ENCODE measurements at regions not wholly inside any gene's neighbourhood (a gene's known extent, or its start where the extent isn't known, plus 50 kb on each side); places are given as distances from the start of the nearest gene placed in this dataset.
"Not testable (repeated sequence)": the region's sequence is repeated elsewhere in the genome, so short reads cannot be mapped to it uniquely, and the experiment has no call there.

DNA sequence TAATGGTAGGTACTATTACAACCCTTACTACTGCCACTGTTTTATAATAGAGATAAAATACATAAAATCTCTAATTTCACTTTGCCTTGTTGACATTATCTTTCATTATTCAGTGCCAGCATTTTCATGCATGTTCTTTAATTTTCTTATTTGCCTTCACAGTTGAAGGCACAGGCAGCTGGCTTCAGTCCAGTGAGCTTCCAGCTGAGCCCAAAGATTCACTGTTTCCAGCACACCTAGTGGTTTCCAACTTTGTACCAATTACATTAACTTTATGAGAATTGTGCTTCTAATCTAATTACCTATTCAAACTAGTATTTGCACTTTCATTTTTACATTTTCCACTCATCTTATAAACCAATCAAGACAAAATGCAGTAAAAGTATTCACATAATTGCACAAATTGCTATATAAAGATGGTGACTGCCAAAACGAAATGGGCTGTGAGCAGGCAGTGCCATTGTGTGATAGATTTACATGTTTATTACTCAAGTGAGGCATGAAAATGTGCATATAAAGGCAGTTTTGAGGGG, 228.3 kb downstream of the MFSD1 start:
- Histone ChIP-seq H3K4me1 (ENCODE audit: insufficient read depth, low read length) (no peaks in the 10 kb centered on the region), H3K27me3 (ENCODE audit: insufficient read depth, low read length) (no peaks in the 10 kb centered on the region), H3K36me3 (ENCODE audit: insufficient read depth, low read length) (no peaks in the 10 kb centered on the region), H2AFZ (ENCODE audit: low read depth, low read length) (no peak overlapping the region), H3K9me3 (ENCODE audit: low read length) (no peaks in the 10 kb centered on the region), H3K4me3 (ENCODE audit: low read length) (no peak overlapping the region)

DNA sequence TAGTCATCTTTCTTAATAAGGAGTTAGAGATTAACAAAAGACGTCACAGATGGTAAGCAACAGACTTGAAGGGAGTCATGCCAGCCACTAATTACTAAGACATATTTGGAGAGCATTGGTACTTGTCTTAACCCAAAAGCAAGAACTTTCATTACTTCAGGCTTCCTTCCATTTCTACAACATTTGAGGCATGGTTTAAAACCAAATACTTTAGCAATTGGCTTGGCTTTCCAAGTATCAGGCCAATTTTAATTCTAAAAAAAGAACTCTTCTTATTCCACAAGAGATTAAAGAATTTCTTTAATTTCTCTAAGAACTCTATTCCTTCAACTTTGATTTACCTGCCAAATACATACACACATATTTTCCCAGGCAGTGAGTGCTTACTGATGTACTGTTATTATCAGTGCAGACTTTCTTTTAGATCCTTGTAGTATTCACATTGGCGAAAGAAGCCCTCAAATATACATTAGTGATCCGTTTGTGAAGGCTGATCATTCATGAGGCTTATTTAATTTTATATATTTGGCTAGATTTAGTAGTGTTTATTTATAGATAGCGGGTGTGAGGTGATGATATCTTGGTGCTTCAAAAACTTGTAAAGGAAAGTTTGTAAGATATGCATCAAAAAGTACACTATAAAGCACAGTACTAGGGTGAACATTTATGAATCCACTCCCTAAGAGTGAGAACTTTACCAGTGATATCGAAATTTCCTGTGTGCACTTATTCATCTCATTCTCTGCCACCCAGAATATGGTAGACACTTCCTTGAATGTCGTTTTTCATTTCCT, 229.2 kb downstream of the MFSD1 start:
- no peak overlapping the region for H3K4me3 ChIP-seq (ENCODE audit: low read length)
- H3K27me3 ChIP-seq (ENCODE audit: insufficient read depth, low read length) = no peaks in the 10 kb centered on the region
- no peaks in the 10 kb centered on the region for H3K4me1 ChIP-seq (ENCODE audit: insufficient read depth, low read length)
- H2AFZ ChIP-seq (ENCODE audit: low read depth, low read length) = peak overlapping the region; percentile 26
- H3K36me3 ChIP-seq (ENCODE audit: insufficient read depth, low read length) = no peaks in the 10 kb centered on the region
- H3K9me3 ChIP-seq (ENCODE audit: low read length) = no peaks in the 10 kb centered on the region

DNA sequence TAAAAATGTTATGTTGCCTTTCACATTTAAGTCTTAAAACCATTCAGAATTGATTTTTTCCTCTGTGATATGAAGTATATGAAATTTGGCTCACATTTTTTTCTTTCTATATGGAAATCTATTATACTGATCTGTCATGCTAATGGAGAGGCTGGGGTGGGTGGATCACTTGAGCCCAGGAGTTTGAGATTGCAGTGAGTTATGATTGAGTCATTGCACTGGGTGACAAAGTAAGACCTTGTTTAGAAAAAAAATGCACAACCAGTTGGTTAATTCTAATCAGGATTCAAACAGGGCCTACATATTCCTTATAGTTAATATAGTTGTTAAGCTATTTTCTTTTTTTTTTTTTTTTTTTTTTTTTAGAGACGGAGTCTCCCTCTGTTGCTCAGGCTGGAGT, 230.5 kb downstream of the MFSD1 start:
- Histone ChIP-seq H3K36me3 (ENCODE audit: insufficient read depth, low read length) (no peaks in the 10 kb centered on the region), H3K9me3 (ENCODE audit: low read length) (no peaks in the 10 kb centered on the region), H3K4me3 (ENCODE audit: low read length) (no peak overlapping the region), H3K4me1 (ENCODE audit: insufficient read depth, low read length) (no peaks in the 10 kb centered on the region), H3K27me3 (ENCODE audit: insufficient read depth, low read length) (no peaks in the 10 kb centered on the region), H2AFZ (ENCODE audit: low read depth, low read length) (no peak overlapping the region)

DNA sequence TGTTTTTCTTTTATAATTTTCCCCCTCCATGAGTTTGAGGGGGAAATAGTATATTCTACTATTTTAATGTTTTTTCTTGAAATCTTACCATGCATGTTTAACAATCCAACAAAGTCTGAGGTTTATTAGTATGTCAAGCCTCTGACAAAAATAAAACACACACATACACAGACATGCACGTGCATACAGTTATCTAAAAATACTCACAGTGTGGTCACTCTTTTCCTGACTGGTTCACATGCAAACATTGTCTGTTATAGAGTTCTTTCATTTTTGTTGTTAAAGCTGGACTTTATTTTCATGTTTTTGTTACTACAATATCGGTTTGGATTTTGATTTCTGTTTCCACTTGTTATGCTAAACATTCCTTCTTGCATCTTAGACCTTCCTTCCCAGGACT, 236.6 kb downstream of the MFSD1 start:
- no peaks in the 10 kb centered on the region for H3K4me1 ChIP-seq (ENCODE audit: insufficient read depth, low read length)
- no peak overlapping the region for H2AFZ ChIP-seq (ENCODE audit: low read depth, low read length)
- no peaks in the 10 kb centered on the region for H3K36me3 ChIP-seq (ENCODE audit: insufficient read depth, low read length)
- H3K27me3 ChIP-seq (ENCODE audit: insufficient read depth, low read length) = no peaks in the 10 kb centered on the region
- no peaks in the 10 kb centered on the region for H3K9me3 ChIP-seq (ENCODE audit: low read length)
- no peak overlapping the region for H3K4me3 ChIP-seq (ENCODE audit: low read length)

DNA sequence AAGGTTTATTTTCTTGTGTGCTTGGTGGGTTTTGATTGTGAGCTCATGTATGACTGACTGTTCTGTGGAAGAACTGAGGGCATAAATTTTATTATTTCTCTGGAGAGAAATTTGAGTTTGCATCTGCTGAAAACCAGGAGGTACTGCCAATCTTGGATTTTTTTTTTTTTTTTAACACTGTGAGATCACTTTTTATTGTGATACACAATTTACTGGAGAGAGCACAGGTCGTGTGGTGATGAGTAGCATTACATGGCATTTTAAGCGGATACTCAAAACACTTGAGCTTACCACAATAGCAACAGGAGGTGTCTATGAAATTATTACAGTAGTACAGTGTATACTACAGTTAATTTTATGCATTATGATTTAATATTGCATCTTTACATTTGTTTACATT, 237.4 kb downstream of the MFSD1 start:
- no peaks in the 10 kb centered on the region for H3K9me3 ChIP-seq (ENCODE audit: low read length)
- H3K4me3 ChIP-seq (ENCODE audit: low read length) = no peak overlapping the region
- no peaks in the 10 kb centered on the region for H3K36me3 ChIP-seq (ENCODE audit: insufficient read depth, low read length)
- no peak overlapping the region for H2AFZ ChIP-seq (ENCODE audit: low read depth, low read length)
- no peaks in the 10 kb centered on the region for H3K27me3 ChIP-seq (ENCODE audit: insufficient read depth, low read length)
- H3K4me1 ChIP-seq (ENCODE audit: insufficient read depth, low read length) = no peaks in the 10 kb centered on the region

DNA sequence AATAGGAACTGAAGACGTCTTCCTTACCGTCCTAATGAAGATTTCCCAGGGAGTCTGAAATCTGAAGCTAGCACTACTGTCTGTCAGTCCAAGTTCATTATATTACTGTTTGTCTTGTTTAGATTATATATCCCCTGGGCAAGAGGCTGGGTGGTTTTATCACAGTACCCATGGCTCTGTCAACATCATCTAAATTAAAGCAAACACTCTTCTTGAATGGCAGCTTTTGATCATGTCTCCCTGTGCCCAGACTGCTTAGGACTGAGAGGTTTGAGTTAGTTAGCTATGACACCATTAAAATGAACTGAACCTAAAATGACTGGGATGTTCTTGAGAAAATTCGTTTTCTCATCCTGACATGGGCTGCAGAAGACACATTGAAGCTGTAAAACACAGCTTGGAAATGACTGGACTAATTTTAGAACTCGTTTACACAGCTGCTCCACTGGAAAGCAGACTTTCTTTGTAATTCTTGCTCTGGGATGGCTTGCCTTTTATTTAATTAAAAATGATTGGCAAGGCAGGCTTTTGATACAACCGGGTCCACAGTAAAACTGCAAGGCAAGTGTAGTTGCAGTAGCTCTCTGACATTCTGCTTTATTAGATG, 243.5 kb downstream of the MFSD1 start:
- H2AFZ ChIP-seq (ENCODE audit: low read depth, low read length) = no peak overlapping the region
- no peaks in the 10 kb centered on the region for H3K36me3 ChIP-seq (ENCODE audit: insufficient read depth, low read length)
- H3K4me3 ChIP-seq (ENCODE audit: low read length) = no peak overlapping the region
- no peaks in the 10 kb centered on the region for H3K27me3 ChIP-seq (ENCODE audit: insufficient read depth, low read length)
- H3K4me1 ChIP-seq (ENCODE audit: insufficient read depth, low read length) = no peaks in the 10 kb centered on the region
- no peaks in the 10 kb centered on the region for H3K9me3 ChIP-seq (ENCODE audit: low read length)

DNA sequence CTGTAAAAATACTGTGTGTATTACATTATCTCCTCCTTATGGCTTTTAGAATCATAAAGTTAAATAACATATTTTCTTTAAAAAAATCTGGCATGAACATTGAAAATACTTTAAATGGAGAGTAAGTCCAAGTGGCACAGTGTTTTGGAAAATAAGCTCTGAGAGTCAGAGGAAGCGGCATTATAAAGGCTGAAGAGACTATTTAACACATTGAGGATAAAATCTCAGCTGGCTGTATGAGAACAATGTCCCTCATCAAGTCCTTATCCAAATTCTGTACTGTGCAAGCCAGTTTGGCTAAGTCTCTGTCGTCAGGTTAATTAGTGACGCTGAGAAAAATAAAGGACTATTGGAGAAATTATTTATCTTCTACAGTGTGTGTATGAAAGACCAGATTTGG, 245.5 kb downstream of the MFSD1 start:
- Histone ChIP-seq H3K4me3 (ENCODE audit: low read length) (no peak overlapping the region), H3K4me1 (ENCODE audit: insufficient read depth, low read length) (no peaks in the 10 kb centered on the region), H3K36me3 (ENCODE audit: insufficient read depth, low read length) (no peaks in the 10 kb centered on the region), H3K27me3 (ENCODE audit: insufficient read depth, low read length) (no peaks in the 10 kb centered on the region), H2AFZ (ENCODE audit: low read depth, low read length) (no peak overlapping the region), H3K9me3 (ENCODE audit: low read length) (no peaks in the 10 kb centered on the region)

DNA sequence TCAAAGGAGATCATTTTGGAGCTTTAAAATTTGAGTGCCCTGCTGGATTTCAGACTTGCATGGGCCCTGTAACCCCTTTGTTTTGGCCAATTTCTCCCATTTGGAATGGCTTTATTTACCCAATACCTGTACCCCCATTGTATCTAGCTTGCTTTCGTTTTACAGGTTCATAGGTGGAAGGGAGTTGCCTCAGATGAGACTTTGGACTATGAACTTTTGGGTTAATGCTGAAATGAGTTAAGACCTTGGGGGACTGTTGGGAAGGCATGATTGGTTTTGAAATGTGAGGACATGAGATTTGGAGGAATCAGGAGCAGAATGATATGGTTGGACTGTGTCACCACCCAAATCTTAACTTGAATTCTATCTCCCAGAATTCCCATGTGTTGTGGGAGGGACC, 250.6 kb downstream of the MFSD1 start:
- H2AFZ ChIP-seq (ENCODE audit: low read depth, low read length); H3K9me3 ChIP-seq (ENCODE audit: low read length); H3K4me3 ChIP-seq (ENCODE audit: low read length); H3K36me3 ChIP-seq (ENCODE audit: insufficient read depth, low read length); H3K27me3 ChIP-seq (ENCODE audit: insufficient read depth, low read length); H3K4me1 ChIP-seq (ENCODE audit: insufficient read depth, low read length): not testable (repeated sequence)

DNA sequence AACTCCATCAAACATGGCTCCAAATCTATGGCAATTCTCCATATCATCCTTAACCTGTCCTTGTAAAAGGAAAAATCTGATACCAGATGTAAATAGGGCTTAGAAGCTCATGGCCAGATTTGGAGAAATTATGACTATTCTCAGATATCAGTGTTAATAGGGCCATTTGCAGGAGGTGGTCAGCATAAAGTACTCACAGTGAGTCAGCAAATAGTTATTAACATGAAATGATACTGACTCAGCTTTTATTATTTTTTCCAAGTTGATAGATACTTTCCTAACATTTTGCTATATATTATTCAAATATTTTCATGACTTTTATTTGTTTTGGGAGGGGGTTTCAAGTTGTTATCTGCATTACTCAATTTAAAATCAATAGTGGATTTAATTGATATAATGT, 255.8 kb downstream of the MFSD1 start:
- Histone ChIP-seq H3K4me1 (ENCODE audit: insufficient read depth, low read length) (no peaks in the 10 kb centered on the region), H3K36me3 (ENCODE audit: insufficient read depth, low read length) (no peaks in the 10 kb centered on the region), H2AFZ (ENCODE audit: low read depth, low read length) (no peak overlapping the region), H3K4me3 (ENCODE audit: low read length) (no peak overlapping the region), H3K27me3 (ENCODE audit: insufficient read depth, low read length) (no peaks in the 10 kb centered on the region), H3K9me3 (ENCODE audit: low read length) (no peaks in the 10 kb centered on the region)

DNA sequence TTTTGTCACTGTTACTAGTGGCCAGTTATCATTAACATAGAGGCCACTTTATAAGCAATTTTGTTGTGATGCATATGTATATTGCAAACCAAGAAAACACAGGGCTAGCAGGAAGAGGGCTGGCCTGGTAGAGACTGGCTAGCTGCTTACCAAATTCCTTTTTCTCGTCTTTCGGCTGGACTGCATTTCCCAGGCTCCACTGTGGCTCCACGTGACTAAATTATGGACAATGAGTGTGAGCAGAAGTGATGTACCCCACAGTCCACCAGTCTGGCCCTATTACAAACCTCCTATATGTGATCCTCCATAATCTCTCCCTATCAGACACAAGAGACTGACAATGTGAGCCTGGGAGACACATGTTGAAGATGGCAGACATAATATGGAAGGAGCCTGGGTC, 257.0 kb downstream of the MFSD1 start:
- Histone ChIP-seq H3K36me3 (ENCODE audit: insufficient read depth, low read length) (no peaks in the 10 kb centered on the region), H3K4me3 (ENCODE audit: low read length) (no peak overlapping the region), H2AFZ (ENCODE audit: low read depth, low read length) (no peak overlapping the region)

DNA sequence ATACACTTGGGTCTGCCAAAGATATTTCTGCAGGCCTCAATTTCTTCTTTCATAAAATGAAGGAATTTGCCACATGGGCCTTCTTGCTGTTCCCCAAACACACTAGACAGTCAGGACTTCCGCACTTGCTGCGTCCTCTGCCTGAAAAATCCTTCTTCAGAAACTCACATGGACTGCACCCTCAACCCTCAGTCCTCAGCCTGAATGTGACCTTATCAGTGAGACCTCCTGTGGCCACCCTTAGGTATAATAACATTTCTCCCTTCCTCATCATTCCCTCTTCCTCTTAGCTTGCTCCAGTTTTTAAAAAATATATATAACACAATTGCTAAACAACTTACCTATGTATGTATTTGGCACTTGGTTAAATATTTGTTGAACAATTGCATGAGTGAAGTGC, 257.5 kb downstream of the MFSD1 start:
- no peaks in the 10 kb centered on the region for H3K9me3 ChIP-seq (ENCODE audit: low read length)
- H3K4me1 ChIP-seq (ENCODE audit: insufficient read depth, low read length) = no peaks in the 10 kb centered on the region
- no peak overlapping the region for H3K4me3 ChIP-seq (ENCODE audit: low read length)
- H2AFZ ChIP-seq (ENCODE audit: low read depth, low read length) = no peak overlapping the region
- H3K36me3 ChIP-seq (ENCODE audit: insufficient read depth, low read length) = no peaks in the 10 kb centered on the region
- no peaks in the 10 kb centered on the region for H3K27me3 ChIP-seq (ENCODE audit: insufficient read depth, low read length)

More for the DNA sequence above, 257.0 kb downstream of the MFSD1 start:
- no peaks in the 10 kb centered on the region for H3K27me3 ChIP-seq (ENCODE audit: insufficient read depth, low read length)
- no peaks in the 10 kb centered on the region for H3K4me1 ChIP-seq (ENCODE audit: insufficient read depth, low read length)
- H3K9me3 ChIP-seq (ENCODE audit: low read length) = no peaks in the 10 kb centered on the region

DNA sequence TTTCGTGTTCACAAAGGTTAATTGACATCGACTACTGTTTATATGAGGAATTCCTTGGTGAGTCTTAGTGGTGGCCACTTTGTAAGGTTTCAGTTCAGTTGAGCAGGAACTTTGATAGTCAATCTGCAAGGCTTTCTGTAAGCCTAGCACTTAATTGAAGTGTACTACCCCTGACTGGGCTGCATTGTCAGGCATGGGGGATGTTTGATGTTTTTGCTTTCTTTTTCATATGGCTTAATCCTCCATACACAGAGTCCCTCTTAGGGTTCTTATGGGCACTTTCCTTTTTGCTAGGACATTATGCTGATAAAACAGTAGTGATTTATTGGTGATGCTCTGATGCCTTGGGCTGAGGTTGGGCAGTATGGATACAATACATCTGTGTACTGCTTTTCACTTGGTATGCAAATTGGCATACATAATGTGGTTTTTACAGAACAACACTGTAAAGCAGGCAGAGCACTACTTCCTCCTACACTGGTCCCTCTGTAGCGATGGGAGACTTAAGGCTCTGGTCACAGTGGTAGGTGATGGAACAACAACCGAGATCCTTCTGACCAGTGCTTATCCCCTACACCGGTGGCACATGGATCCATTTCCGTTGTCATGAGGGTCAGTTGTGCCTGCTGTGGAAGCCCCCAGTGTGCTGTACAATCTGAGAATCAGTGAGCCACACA, 261.0 kb downstream of the MFSD1 start:
- no peaks in the 10 kb centered on the region for H3K27me3 ChIP-seq (ENCODE audit: insufficient read depth, low read length)
- no peak overlapping the region for H2AFZ ChIP-seq (ENCODE audit: low read depth, low read length)
- H3K36me3 ChIP-seq (ENCODE audit: insufficient read depth, low read length) = no peaks in the 10 kb centered on the region
- no peak overlapping the region for H3K4me3 ChIP-seq (ENCODE audit: low read length)
- H3K4me1 ChIP-seq (ENCODE audit: insufficient read depth, low read length) = no peaks in the 10 kb centered on the region
- no peaks in the 10 kb centered on the region for H3K9me3 ChIP-seq (ENCODE audit: low read length)

DNA sequence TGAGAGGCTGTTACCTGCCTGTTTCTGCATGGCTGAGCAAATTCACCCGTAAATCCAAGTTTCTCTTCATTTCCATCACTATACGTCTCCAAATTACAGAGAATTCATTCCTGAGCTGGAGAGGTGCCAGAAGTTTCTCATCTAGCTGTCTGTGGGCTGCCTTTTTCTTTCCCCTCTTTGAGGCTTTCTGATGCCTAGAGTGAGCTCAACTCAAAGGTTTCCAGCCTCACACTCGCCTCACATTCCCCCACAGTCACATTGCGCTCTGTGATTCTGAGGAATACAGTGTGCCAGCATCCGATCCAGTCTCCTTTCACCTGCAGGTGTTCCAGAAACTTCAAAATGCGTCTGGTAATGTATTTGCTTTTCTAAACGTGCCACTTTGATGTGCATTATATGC, 267.2 kb downstream of the MFSD1 start, which contains the start of gene IQCJ:
IQCJ (plus strand) TSS at position 229 of the 400 bp plus-strand sequence.
- Histone ChIP-seq H3K4me1 (ENCODE audit: insufficient read depth, low read length) (no peaks in the 10 kb centered on the region), H3K36me3 (ENCODE audit: insufficient read depth, low read length) (no peaks in the 10 kb centered on the region), H3K9me3 (ENCODE audit: low read length) (no peaks in the 10 kb centered on the region), H2AFZ (ENCODE audit: low read depth, low read length) (no peak within 1 kb of the TSS), H3K4me3 (ENCODE audit: low read length) (no peak within 1 kb of the TSS), H3K27me3 (ENCODE audit: insufficient read depth, low read length) (no peaks in the 10 kb centered on the region)

Data from neuron (in vitro differentiated cells).